ENCODE measurements at regions not wholly inside any gene's neighbourhood (a gene's known extent, or its start where the extent isn't known, plus 50 kb on each side); places are given as distances from the start of the nearest gene placed in this dataset.
A peak's percentile ranks its signal among the peaks of the same experiment; 100 is the strongest.

- Histone ChIP-seq H3K79me2 (ENCODE audit: control insufficient read depth, insufficient read depth, low read length) (no peaks in the 10 kb centered on the region), H3K9me3 (ENCODE audit: control insufficient read depth, insufficient read depth, low read depth, low read length) (no peaks in the 10 kb centered on the region), H3K4me1 (ENCODE audit: control insufficient read depth, extremely low read depth, insufficient read depth, low read length) (peaks cover 5% of the 10 kb centered on the region), H3K4me3 (replicated peaks in 1 of 4; ENCODE audit: control extremely low read depth in 1 of 4, insufficient read depth in 1 of 4, low read depth in 3 of 4, low read length in 4 of 4) (no peak overlapping the region), H2AFZ (ENCODE audit: low read length) (no peak overlapping the region), H3K27ac (ENCODE audit: insufficient read depth, low read length) (peak overlapping the region; percentile 22), H3K27me3 (ENCODE audit: control insufficient read depth, insufficient read depth, low read length) (no peaks in the 10 kb centered on the region), H3K36me3 (ENCODE audit: control insufficient read depth, insufficient read depth, low read length) (no peaks in the 10 kb centered on the region), H4K20me1 (ENCODE audit: control insufficient read depth, extremely low read depth, insufficient read depth, low read length) (no peaks in the 10 kb centered on the region), H3K9ac (ENCODE audit: insufficient read depth, low read length) (no peak overlapping the region), H3K4me2 (ENCODE audit: extremely low read depth, insufficient read depth, low read length) (peak overlapping the region; percentile 5)
- no peak for TF ChIP-seq CTCF (conservative IDR thresholded peaks at IDR 0.05 in 1 of 2, IDR thresholded peaks at IDR 0.05 in 1 of 2; ENCODE audit: low read depth in 1 of 2, low read length in 2 of 2)
- TF ChIP-seq EZH2 (IDR thresholded peaks at IDR 0.05; ENCODE audit: low read length, missing control alignments), result no peak
- DNase-seq (ENCODE audit: low read depth in 2 of 2), result peak in 1 of 2 donors; percentile 34
Measured at GRCh38 chr15:31606931-31607497, 280.4 kb downstream of the KLF13 start.

- no peak overlapping the region for H2AFZ ChIP-seq (ENCODE audit: low read length)
- H3K9ac ChIP-seq (ENCODE audit: insufficient read depth, low read length), result no peak overlapping the region
- H3K4me2 ChIP-seq (ENCODE audit: extremely low read depth, insufficient read depth, low read length), result no peak overlapping the region
- no peaks in the 10 kb centered on the region for H3K36me3 ChIP-seq (ENCODE audit: control insufficient read depth, insufficient read depth, low read length)
- no peaks in the 10 kb centered on the region for H4K20me1 ChIP-seq (ENCODE audit: control insufficient read depth, extremely low read depth, insufficient read depth, low read length)
- H3K4me3 ChIP-seq (replicated peaks in 1 of 4; ENCODE audit: control extremely low read depth in 1 of 4, insufficient read depth in 1 of 4, low read depth in 3 of 4, low read length in 4 of 4), result no peak overlapping the region
- no peaks in the 10 kb centered on the region for H3K9me3 ChIP-seq (ENCODE audit: control insufficient read depth, insufficient read depth, low read depth, low read length)
- H3K79me2 ChIP-seq (ENCODE audit: control insufficient read depth, insufficient read depth, low read length), result no peaks in the 10 kb centered on the region
- DNase-seq (ENCODE audit: low read depth in 2 of 2), result no peak
- peaks cover 5% of the 10 kb centered on the region for H3K4me1 ChIP-seq (ENCODE audit: control insufficient read depth, extremely low read depth, insufficient read depth, low read length)
- no peak overlapping the region for H3K27ac ChIP-seq (ENCODE audit: insufficient read depth, low read length)
- no peak for TF ChIP-seq CTCF (conservative IDR thresholded peaks at IDR 0.05 in 1 of 2, IDR thresholded peaks at IDR 0.05 in 1 of 2; ENCODE audit: low read depth in 1 of 2, low read length in 2 of 2)
- TF ChIP-seq EZH2 (IDR thresholded peaks at IDR 0.05; ENCODE audit: low read length, missing control alignments), result no peak
- H3K27me3 ChIP-seq (ENCODE audit: control insufficient read depth, insufficient read depth, low read length), result no peaks in the 10 kb centered on the region
Measured at GRCh38 chr15:31607656-31608055, 281.0 kb downstream of the KLF13 start.

- DNase-seq (ENCODE audit: low read depth in 2 of 2), result peak; percentile 20 to 61
Measured at GRCh38 chr15:31609258-31609681, 282.6 kb downstream of the KLF13 start.

More at GRCh38 chr15:31609258-31609681, 282.6 kb downstream of the KLF13 start:
- no peak for TF ChIP-seq EZH2 (IDR thresholded peaks at IDR 0.05; ENCODE audit: low read length, missing control alignments)
- TF ChIP-seq CTCF (conservative IDR thresholded peaks at IDR 0.05 in 1 of 2, IDR thresholded peaks at IDR 0.05 in 1 of 2; ENCODE audit: low read depth in 1 of 2, low read length in 2 of 2), result no peak
- H3K27ac ChIP-seq (ENCODE audit: insufficient read depth, low read length), result no peak overlapping the region
- no peaks in the 10 kb centered on the region for H3K9me3 ChIP-seq (ENCODE audit: control insufficient read depth, insufficient read depth, low read depth, low read length)
- H4K20me1 ChIP-seq (ENCODE audit: control insufficient read depth, extremely low read depth, insufficient read depth, low read length), result no peaks in the 10 kb centered on the region
- no peak overlapping the region for H3K4me3 ChIP-seq (replicated peaks in 1 of 4; ENCODE audit: control extremely low read depth in 1 of 4, insufficient read depth in 1 of 4, low read depth in 3 of 4, low read length in 4 of 4)
- H2AFZ ChIP-seq (ENCODE audit: low read length), result no peak overlapping the region
- no peaks in the 10 kb centered on the region for H3K79me2 ChIP-seq (ENCODE audit: control insufficient read depth, insufficient read depth, low read length)
- no peak overlapping the region for H3K9ac ChIP-seq (ENCODE audit: insufficient read depth, low read length)
- H3K4me2 ChIP-seq (ENCODE audit: extremely low read depth, insufficient read depth, low read length), result no peak overlapping the region
- H3K27me3 ChIP-seq (ENCODE audit: control insufficient read depth, insufficient read depth, low read length), result no peaks in the 10 kb centered on the region
- no peaks in the 10 kb centered on the region for H3K36me3 ChIP-seq (ENCODE audit: control insufficient read depth, insufficient read depth, low read length)
- H3K4me1 ChIP-seq (ENCODE audit: control insufficient read depth, extremely low read depth, insufficient read depth, low read length), result peaks cover 5% of the 10 kb centered on the region
